Muscle layer of colon (tissue), 2 donors: ENCODE measurements at regions not wholly inside any gene's neighbourhood (a gene's known extent, or its start where the extent isn't known, plus 50 kb on each side); places are given as distances from the start of the nearest gene placed in this dataset.
A peak's percentile ranks its signal among the peaks of the same experiment; 100 is the strongest.

Experiments
- H3K27ac ChIP-seq: one replicate; pipeline ENCODE4 v1.7.0; 2013; ENCODE audit warnings: low read depth, mild to moderate bottlenecking, low read length, moderate library complexity
- H3K27me3 ChIP-seq, 2 donors: one replicate each; pipeline ENCODE4 v1.7.0; 2013; ENCODE audit warnings: low read length in 2 of 2, mild to moderate bottlenecking in 2 of 2; ENCODE audit not compliant: insufficient read depth in 2 of 2, control insufficient read depth in 1 of 2
- H3K36me3 ChIP-seq: one replicate; pipeline ENCODE4 v1.7.0; 2013; ENCODE audit warnings: mild to moderate bottlenecking, low read length; ENCODE audit not compliant: insufficient read depth
- H3K4me1 ChIP-seq: one replicate; pipeline ENCODE4 v1.7.0; 2013; ENCODE audit warnings: mild to moderate bottlenecking, low read length; ENCODE audit not compliant: insufficient read depth
- H3K4me3 ChIP-seq, 2 donors: one replicate each; pipeline ENCODE4 v1.7.0; 2013; ENCODE audit warnings: low read length in 2 of 2, low read depth in 1 of 2, mild to moderate bottlenecking in 1 of 2, moderate library complexity in 1 of 2
- H3K9ac ChIP-seq: one replicate; pipeline ENCODE4 v1.7.0; 2013; ENCODE audit warnings: low read length
- H3K9me3 ChIP-seq: one replicate; pipeline ENCODE4 v1.7.0; 2013; ENCODE audit warnings: mild to moderate bottlenecking, low read length
- donor health status: abdominal sarcoma.
- donor health status: Adenocarcinoma of cecum.

DNA sequence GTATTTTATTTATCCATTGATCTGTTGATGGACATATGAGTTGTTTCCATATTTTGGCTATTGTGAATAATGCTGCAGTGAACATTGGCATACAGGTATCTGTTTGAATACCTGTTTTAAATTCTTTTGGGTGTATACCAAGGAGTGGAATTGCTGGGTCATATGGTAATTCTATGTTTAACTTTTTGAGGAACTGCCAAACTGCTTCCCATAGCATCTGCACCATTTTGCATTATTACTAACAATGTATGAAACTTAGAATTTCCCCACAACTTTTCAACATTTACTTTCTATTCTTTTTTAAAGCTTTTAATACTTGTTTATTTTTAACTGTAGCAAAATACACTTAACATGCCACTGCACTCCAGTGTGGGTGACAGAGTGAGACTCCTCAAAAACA lies 57.0 kb upstream of the MSN start:
- H3K4me3 ChIP-seq: no peak overlapping the region
- no peaks in the 10 kb centered on the region for H3K36me3 ChIP-seq
- no peaks in the 10 kb centered on the region for H3K9me3 ChIP-seq
- H3K27ac ChIP-seq: no peak overlapping the region
- H3K27me3 ChIP-seq: no peaks in the 10 kb centered on the region
- no peaks in the 10 kb centered on the region for H3K4me1 ChIP-seq
- H3K9ac ChIP-seq: no peak overlapping the region

DNA sequence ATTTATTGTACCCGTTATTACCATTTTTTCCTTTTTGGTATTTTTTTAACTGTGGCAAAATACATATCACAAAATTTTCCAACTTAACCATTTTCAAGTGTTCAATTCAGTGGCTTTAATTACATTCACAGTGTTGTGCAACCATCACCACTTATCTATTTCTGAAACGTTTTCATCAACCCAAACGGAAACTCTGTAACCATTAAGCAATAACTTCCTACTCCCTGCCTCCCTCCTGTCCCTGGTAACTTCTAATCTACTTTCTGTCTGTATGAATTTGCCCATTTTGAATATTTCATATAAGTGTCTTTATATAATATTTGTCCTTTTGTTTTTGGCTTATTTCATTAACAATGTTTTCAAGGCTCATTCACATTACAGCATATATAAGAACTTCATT lies 57.4 kb upstream of the MSN start:
- no peak overlapping the region for H3K9ac ChIP-seq
- H3K36me3 ChIP-seq: no peaks in the 10 kb centered on the region
- H3K4me1 ChIP-seq: no peaks in the 10 kb centered on the region
- no peaks in the 10 kb centered on the region for H3K9me3 ChIP-seq
- H3K27me3 ChIP-seq: no peaks in the 10 kb centered on the region
- H3K27ac ChIP-seq: no peak overlapping the region
- no peak overlapping the region for H3K4me3 ChIP-seq

DNA sequence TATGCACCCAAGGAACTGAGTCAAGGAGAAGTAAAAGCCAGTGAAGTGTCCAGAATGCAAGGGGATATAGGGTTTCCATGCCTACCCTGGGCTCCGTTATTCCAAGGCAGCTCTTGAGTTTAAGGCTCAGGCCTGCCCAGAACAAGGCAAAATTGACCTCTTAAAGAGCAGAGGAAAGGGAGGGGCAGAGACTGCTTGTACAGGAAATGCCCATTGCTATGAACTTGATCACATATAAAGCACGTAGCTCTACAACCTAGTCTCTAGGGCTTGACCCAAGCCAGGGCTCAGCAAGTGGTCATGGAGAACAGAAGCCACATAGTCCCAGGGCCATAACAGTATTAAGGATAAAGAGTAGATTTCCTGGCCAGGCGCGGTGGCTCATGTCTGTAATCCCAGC lies 58.2 kb upstream of the MSN start:
- no peaks in the 10 kb centered on the region for H3K27me3 ChIP-seq
- H3K36me3 ChIP-seq: no peaks in the 10 kb centered on the region
- no peak overlapping the region for H3K27ac ChIP-seq
- H3K4me3 ChIP-seq: no peak overlapping the region
- H3K9me3 ChIP-seq: no peaks in the 10 kb centered on the region
- H3K4me1 ChIP-seq: no peaks in the 10 kb centered on the region
- H3K9ac ChIP-seq: no peak overlapping the region

DNA sequence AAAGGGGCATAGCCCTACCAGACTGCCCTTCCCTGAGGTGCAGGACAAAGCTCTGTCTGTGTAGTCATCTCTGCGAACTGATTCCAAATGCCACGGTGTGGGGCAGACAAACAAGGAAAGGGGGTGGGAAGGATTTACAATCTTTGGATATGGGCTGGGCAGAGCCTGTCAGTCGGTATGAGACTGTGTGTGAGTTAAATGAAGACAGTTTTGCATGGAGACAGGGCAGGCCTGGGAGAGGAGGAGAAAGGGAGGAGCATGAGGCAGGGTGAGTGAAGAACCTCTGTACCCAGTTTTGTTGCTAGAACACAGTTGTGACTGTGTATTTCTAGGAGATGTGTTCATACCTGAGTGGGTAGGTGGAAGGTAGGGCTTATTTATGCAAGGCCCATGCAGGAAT lies 59.4 kb upstream of the MSN start:
- no peaks in the 10 kb centered on the region for H3K4me1 ChIP-seq
- no peak overlapping the region for H3K27ac ChIP-seq
- no peaks in the 10 kb centered on the region for H3K9me3 ChIP-seq

DNA sequence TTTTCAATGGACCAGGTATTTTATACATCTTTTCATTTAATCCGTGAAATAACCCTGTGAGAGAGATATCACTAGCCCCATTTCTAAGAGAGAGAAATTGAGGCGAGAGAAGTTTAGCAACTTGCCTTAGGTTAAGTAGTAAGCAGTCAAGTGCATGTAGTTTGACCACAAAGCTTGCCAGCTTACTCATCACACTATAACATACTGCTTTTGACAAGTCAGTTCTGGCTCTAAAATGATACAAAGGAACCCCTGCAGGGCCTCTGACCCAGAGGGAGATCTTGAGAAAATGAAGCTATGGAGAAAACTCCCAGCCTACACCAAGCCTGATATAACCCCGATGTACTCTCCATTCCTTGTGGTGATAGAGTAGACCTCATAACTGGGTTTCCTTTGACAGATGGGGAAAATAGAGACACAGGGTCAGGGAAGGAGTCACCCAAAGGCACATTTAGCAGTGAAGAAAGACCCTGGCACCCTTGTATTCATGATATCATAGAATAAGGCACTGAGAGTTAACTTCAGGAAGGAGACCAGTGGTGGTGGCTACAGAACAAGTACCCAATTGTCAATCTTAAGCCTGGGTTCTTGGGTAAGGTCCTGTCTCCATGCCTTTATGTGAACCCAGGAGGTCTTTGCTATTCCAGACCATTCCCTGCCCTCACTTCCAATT lies 60.2 kb upstream of the MSN start:
- Histone ChIP-seq H3K27me3 (no peaks in the 10 kb centered on the region), H3K36me3 (no peaks in the 10 kb centered on the region), H3K27ac (no peak overlapping the region), H3K4me3 (no peak overlapping the region), H3K9me3 (no peaks in the 10 kb centered on the region), H3K4me1 (peaks cover 3% of the 10 kb centered on the region), H3K9ac (no peak overlapping the region)

More for the DNA sequence above, 59.4 kb upstream of the MSN start:
- no peaks in the 10 kb centered on the region for H3K27me3 ChIP-seq
- no peak overlapping the region for H3K4me3 ChIP-seq
- H3K9ac ChIP-seq: no peak overlapping the region
- H3K36me3 ChIP-seq: no peaks in the 10 kb centered on the region

DNA sequence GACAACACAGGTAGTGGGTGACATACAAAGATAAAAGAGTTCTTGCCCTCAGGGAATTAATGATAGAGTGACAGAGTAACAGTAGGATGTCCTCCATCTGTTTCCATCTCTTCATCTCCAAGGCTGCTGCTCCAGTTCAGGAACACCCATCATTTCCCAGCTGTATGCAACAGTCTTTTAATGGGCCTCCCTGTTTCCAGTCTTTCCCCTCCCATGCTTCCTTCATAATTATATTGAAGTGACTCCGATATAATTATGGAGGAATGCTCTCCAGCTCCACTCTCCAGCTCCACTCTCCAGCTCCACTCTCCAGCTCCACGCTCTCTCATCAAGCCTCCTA lies 65.3 kb upstream of the MSN start:
- H3K27me3 ChIP-seq: no peaks in the 10 kb centered on the region
- peaks cover 23% of the 10 kb centered on the region for H3K4me1 ChIP-seq
- H3K9ac ChIP-seq: no peak overlapping the region
- no peaks in the 10 kb centered on the region for H3K36me3 ChIP-seq
- H3K9me3 ChIP-seq: no peaks in the 10 kb centered on the region
- no peak overlapping the region for H3K27ac ChIP-seq
- H3K4me3 ChIP-seq: no peak overlapping the region

DNA sequence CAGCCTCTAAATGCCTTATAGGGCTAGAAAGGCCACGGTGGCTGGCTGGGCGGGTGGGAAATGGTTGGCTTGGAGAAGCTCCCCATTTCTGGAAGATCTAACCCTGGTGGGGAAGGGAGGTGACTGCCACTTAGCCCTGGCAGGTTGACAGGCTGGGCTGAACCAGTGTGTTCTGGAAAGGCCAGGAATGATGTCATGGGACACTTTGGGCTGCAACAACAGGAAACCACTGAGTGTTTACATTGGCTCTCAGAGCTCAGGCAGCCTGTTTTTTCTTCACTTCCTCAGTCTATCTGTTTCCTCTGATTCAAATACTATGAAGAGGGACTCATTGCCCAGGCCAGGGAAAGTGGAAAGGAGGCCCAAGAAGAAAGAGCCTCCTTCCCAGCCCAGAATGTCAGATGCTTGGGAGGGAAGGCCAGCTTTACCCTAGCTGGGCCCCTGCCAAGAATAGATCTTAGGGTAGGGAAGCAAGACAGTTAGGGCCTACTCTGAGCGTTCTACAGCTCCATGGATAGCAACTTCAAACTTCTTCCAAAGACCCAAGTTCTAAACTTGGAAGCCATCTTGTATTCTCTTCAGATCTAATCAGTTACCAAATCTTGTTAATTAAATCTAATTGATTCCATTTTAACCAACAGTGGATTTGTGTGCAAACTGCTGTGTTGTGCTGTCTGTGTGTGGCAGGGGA lies 65.8 kb upstream of the MSN start:
- Histone ChIP-seq H3K9ac (no peak overlapping the region), H3K9me3 (no peaks in the 10 kb centered on the region), H3K4me1 (peaks cover 23% of the 10 kb centered on the region), H3K27ac (no peak overlapping the region), H3K36me3 (no peaks in the 10 kb centered on the region), H3K4me3 (no peak overlapping the region), H3K27me3 (no peaks in the 10 kb centered on the region)

DNA sequence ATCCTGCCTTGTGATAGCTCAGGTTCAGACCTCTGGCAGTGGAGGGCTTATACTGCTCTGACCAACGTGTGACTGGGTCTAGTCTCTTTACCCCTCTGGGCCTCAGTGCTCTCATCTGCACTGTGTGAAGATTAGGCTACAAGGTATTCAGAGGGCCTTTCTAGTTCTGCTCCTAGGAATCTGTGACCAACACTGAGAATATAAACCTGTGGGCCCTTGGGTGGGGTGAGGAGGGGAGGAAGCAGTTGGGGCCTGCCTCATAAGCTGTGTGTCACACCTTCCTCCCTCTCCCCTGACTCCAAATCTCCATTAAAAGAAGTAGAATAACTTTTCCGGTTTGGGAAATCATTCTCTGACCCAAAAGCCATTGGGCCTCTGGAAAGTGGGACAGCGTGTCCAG lies 66.3 kb upstream of the MSN start:
- H3K9ac ChIP-seq: no peak overlapping the region
- no peak overlapping the region for H3K27ac ChIP-seq
- H3K4me1 ChIP-seq: peaks cover 29% of the 10 kb centered on the region
- H3K27me3 ChIP-seq: no peaks in the 10 kb centered on the region
- no peak overlapping the region for H3K4me3 ChIP-seq
- no peaks in the 10 kb centered on the region for H3K36me3 ChIP-seq
- H3K9me3 ChIP-seq: no peaks in the 10 kb centered on the region

DNA sequence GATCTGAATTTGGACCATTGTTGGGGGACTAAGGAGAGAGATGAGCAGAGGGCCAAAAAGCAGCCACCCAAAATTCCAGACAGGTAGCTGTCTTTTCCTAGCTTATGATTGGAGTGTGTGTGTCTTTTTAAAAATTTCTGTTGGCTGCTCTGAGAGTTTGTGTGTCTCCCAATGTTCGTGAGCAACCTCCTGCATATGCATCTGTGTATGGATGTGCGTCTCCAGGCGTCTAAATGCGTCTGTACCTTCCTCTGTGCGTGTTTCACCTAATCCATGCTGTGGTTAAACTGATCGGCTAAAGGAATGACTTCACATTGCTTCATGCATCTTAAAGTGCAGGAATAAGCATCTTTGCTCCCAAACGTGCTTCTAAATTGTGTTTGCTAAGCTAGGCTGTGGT lies 65.5 kb upstream of the LAS1L start:
- Histone ChIP-seq H3K9me3 (no peaks in the 10 kb centered on the region), H3K9ac (no peak overlapping the region), H3K4me3 (no peak overlapping the region), H3K27ac (no peak overlapping the region), H3K4me1 (peaks cover 35% of the 10 kb centered on the region), H3K27me3 (no peaks in the 10 kb centered on the region), H3K36me3 (no peaks in the 10 kb centered on the region)

DNA sequence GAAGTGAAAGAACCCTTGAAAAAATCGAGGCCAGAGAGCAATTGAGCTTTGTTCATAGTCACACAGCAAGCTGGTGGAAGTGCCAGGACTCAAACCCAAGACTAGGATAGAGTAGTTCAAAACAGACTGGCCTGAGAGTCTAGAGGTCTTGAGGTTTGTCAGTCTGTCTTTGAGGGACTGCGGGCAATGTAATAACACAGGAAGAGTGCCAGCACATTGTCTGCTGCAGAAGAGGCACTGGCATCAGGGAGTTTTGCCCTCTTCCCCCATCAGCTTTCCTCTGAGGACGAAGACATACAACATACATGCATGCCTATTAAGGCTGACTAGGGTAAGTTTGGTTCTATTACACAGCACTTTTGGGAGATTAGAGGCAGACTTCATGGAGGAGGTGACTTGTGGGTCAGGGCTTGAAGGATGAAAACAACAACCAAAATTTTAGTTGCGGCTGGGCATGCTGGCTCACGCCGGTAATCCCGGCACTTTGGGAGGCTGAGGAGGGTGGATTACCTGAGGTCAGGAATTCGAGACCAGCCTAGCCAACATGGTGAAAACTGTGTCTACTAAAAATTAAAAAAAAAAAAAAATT lies 64.1 kb upstream of the LAS1L start:
- peaks cover 35% of the 10 kb centered on the region for H3K4me1 ChIP-seq

DNA sequence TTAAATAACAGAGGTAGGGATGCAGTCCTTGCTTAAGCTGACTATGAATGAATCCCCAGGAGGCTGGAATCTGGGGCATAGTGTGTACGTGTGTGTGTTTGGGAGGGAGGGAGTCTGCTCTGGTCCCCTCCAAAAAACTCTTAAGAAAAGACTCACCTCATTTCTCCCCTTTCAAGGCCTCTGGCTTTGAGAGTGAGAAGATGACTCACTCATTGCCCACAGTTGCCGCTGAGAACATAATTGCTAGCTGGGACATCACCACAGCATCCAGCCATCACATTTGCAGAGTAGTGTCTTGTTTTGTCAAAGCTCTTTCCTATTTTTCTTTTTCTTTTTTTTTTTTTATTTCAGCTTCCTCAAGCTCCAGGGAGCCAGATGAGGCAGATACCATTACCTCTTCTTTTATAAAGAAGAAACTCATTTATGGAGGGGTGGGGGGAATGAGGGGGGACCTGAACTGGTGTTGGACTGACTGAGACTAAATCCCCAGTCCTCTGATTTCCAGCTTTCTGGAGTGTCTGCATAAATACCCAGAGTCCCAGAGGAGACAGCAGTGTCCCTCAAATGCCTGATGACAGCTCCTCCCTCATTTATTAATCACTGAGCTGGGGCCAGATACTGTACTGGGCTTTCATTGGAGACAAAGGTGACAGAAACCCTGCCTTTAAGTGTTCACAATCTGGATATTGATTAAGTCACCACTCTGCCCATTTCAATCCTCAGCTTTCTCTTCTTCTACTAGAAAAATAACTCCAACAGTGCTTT lies 61.9 kb upstream of the LAS1L start:
- no peak overlapping the region for H3K9ac ChIP-seq
- no peaks in the 10 kb centered on the region for H3K36me3 ChIP-seq
- H3K27me3 ChIP-seq: peaks cover 0 to 4% of the 10 kb centered on the region in 2 donors
- H3K4me3 ChIP-seq: no peak overlapping the region
- peak overlapping the region; percentile 32 for H3K27ac ChIP-seq
- peaks cover 24% of the 10 kb centered on the region for H3K4me1 ChIP-seq
- no peaks in the 10 kb centered on the region for H3K9me3 ChIP-seq

More for the DNA sequence above, 64.1 kb upstream of the LAS1L start:
- Histone ChIP-seq H3K9ac (no peak overlapping the region), H3K27me3 (no peaks in the 10 kb centered on the region), H3K36me3 (no peaks in the 10 kb centered on the region), H3K9me3 (no peaks in the 10 kb centered on the region), H3K4me3 (no peak overlapping the region), H3K27ac (no peak overlapping the region)
